H1 (cell line): ENCODE measurements at regions not wholly inside any gene's neighbourhood (a gene's known extent, or its start where the extent isn't known, plus 50 kb on each side); places are given as distances from the start of the nearest gene placed in this dataset.

Experiments used
- CTCF ChIA-PET: fragments of 300-600 bp; sonication (Branson Sonifier 250); formaldehyde crosslinking; loops from one replicate; lab custom pipeline; 2021; ENCODE audit not compliant: partially characterized antibody; lab: Charles Lee
- POLR2A ChIA-PET: fragments of 300-600 bp; sonication (Branson Sonifier 250); formaldehyde crosslinking; loops from one replicate; lab custom pipeline; 2021; ENCODE audit warnings: inconsistent platforms; ENCODE audit not compliant: partially characterized antibody; lab: Charles Lee
- DNase-seq, 2 experiments: peaks; one replicate each; pipeline versions ENCODE4 v3.0.0 to v3.0.0-alpha.2; 2010 to 2022; ENCODE audit warnings: low spot score in 2 of 2, low read depth in 1 of 2, mixed read lengths in 1 of 2
- FAIRE-seq: peaks from 2 replicates; lab custom pipeline; 2011; peaks lifted over from hg19 to GRCh38; lab: Jason Lieb, UNC
- H2AFZ ChIP-seq: 2 replicates; pipeline ENCODE4 v1.8.1; 2012; ENCODE audit warnings: low read length, inconsistent platforms
- H2AK5ac ChIP-seq: 2 replicates; pipeline ENCODE4 v1.6.1; 2013; ENCODE audit warnings: low read depth, low read length
- H2BK120ac ChIP-seq: replicated peaks from 2 replicates; pipeline ENCODE3; 2013; ENCODE audit warnings: low read depth, low read length, inconsistent platforms
- H2BK12ac ChIP-seq: 2 replicates; pipeline ENCODE4 v1.6.1; 2013; ENCODE audit warnings: low read depth, low read length
- H2BK15ac ChIP-seq: 2 replicates; pipeline ENCODE4 v1.6.1; 2013; ENCODE audit warnings: low read length
- H2BK20ac ChIP-seq: 2 replicates; pipeline ENCODE4 v1.6.1; 2013; ENCODE audit warnings: low read length
- H2BK5ac ChIP-seq: 2 replicates; pipeline ENCODE4 v1.6.1; 2013; ENCODE audit warnings: low read depth, low read length
- H3K14ac ChIP-seq: 2 replicates; pipeline ENCODE4 v1.6.1; 2013; ENCODE audit warnings: inconsistent platforms; ENCODE audit not compliant: insufficient read length
- H3K18ac ChIP-seq: 2 replicates; pipeline ENCODE4 v1.6.1; 2013; ENCODE audit warnings: low read length; ENCODE audit errors: extremely low read depth
- H3K23ac ChIP-seq: 2 replicates; pipeline ENCODE4 v1.6.1; 2013; ENCODE audit warnings: inconsistent platforms; ENCODE audit not compliant: insufficient read length
- H3K23me2 ChIP-seq: 2 replicates; pipeline ENCODE4 v1.6.1; 2013; ENCODE audit warnings: low read depth, low read length
- H3K27ac ChIP-seq: 2 replicates; pipeline ENCODE4 v1.6.1; 2011; ENCODE audit warnings: low read depth, low read length, inconsistent platforms
- H3K27me3 ChIP-seq, 4 experiments: replicated peaks in 1 of 4; 1 replicate in 1 of 4; 2 replicates in 3 of 4; pipeline versions ENCODE4 v1.6.1 to v1.8.1; 2011 to 2013; ENCODE audit warnings: low read length in 3 of 4, mild to moderate bottlenecking in 3 of 4, inconsistent platforms in 2 of 4, mixed read lengths in 2 of 4, moderate library complexity in 1 of 4; ENCODE audit not compliant: control insufficient read depth in 3 of 4, insufficient read depth in 3 of 4; ENCODE audit errors: extremely low read depth in 1 of 4
- H3K36me3 ChIP-seq, 4 experiments: 2 replicates each; pipeline versions ENCODE4 v1.6.1 to v1.8.1; 2011 to 2013; ENCODE audit warnings: mild to moderate bottlenecking in 4 of 4, low read length in 3 of 4, moderate library complexity in 2 of 4, control low read depth in 1 of 4, inconsistent platforms in 1 of 4; ENCODE audit not compliant: insufficient read depth in 4 of 4, control insufficient read depth in 2 of 4
- H3K4ac ChIP-seq: replicated peaks from 2 replicates; pipeline ENCODE3; 2013; ENCODE audit warnings: low read length, low read depth, mixed read lengths, inconsistent platforms; ENCODE audit not compliant: insufficient read length
- H3K4me1 ChIP-seq, 4 experiments: replicated peaks in 1 of 4; 1 replicate in 1 of 4; 2 replicates in 3 of 4; pipeline versions ENCODE4 v1.6.1 to v1.8.1; 2011 to 2013; ENCODE audit warnings: low read length in 3 of 4, inconsistent platforms in 2 of 4, mixed read lengths in 1 of 4; ENCODE audit not compliant: insufficient read depth in 4 of 4, control insufficient read depth in 3 of 4
- H3K4me2 ChIP-seq, 2 experiments: 2 replicates each; pipeline versions ENCODE4 v1.6.1 to v1.8.1; 2011 to 2013; ENCODE audit warnings: low read depth in 2 of 2, low read length in 2 of 2, control low read depth in 1 of 2, inconsistent platforms in 1 of 2, mild to moderate bottlenecking in 1 of 2; ENCODE audit not compliant: insufficient read depth in 1 of 2
- H3K4me3 ChIP-seq, 4 experiments: fragments of 200-600, 300-600 bp in 1 of 4; sonication (generic), shearing (Covaris generic), sonication (Bioruptor Twin) in 1 of 4; 2 replicates each; pipeline versions ENCODE4 v1.5.1 to v1.8.1; 2011 to 2016; ENCODE audit warnings: low read length in 4 of 4, low read depth in 3 of 4, control low read depth in 2 of 4, inconsistent platforms in 2 of 4, mild to moderate bottlenecking in 2 of 4, mixed read lengths in 1 of 4, moderate library complexity in 1 of 4; ENCODE audit not compliant: insufficient read depth in 2 of 4; ENCODE audit errors: extremely low read depth in 1 of 4
- H3K56ac ChIP-seq: replicated peaks from 2 replicates; pipeline ENCODE3; 2013; ENCODE audit warnings: low read depth, mild to moderate bottlenecking, mixed read lengths, low read length, inconsistent platforms; ENCODE audit not compliant: insufficient read length
- H3K79me1 ChIP-seq: 2 replicates; pipeline ENCODE4 v1.6.1; 2013; ENCODE audit warnings: low read depth, low read length, control low read depth
- H3K79me2 ChIP-seq, 2 experiments: 2 replicates each; pipeline versions ENCODE4 v1.6.1 to v1.8.1; 2012 to 2013; ENCODE audit warnings: low read length in 2 of 2, mild to moderate bottlenecking in 2 of 2, inconsistent platforms in 1 of 2; ENCODE audit not compliant: insufficient read depth in 2 of 2, control insufficient read depth in 1 of 2
- H3K9ac ChIP-seq, 4 experiments: replicated peaks in 1 of 4; 1 replicate in 1 of 4; 2 replicates in 3 of 4; pipeline versions ENCODE4 v1.6.1 to v1.8.1; 2011 to 2013; ENCODE audit warnings: low read depth in 3 of 4, low read length in 3 of 4, control low read depth in 2 of 4, mild to moderate bottlenecking in 2 of 4, moderate library complexity in 2 of 4, inconsistent platforms in 1 of 4; ENCODE audit errors: extremely low read depth in 1 of 4
- H3K9me3 ChIP-seq, 2 experiments: 2 replicates each; pipeline versions ENCODE4 v1.6.1 to v1.8.1; 2012 to 2013; ENCODE audit warnings: mild to moderate bottlenecking in 2 of 2, moderate library complexity in 2 of 2, control low read depth in 1 of 2, inconsistent platforms in 1 of 2, low read depth in 1 of 2, low read length in 1 of 2, mixed read lengths in 1 of 2; ENCODE audit not compliant: insufficient read depth in 2 of 2
- H4K20me1 ChIP-seq, 2 experiments: replicated peaks in 1 of 2; 2 replicates each; pipeline versions ENCODE3 to v1.8.1; 2011 to 2013; ENCODE audit warnings: inconsistent platforms in 2 of 2, low read length in 2 of 2, mild to moderate bottlenecking in 1 of 2; ENCODE audit not compliant: insufficient read depth in 2 of 2, control insufficient read depth in 1 of 2
- H4K5ac ChIP-seq: 2 replicates; pipeline ENCODE4 v1.6.1; 2013; ENCODE audit warnings: low read length, low read depth, mixed read lengths, inconsistent platforms; ENCODE audit not compliant: insufficient read length
- H4K8ac ChIP-seq: 2 replicates; pipeline ENCODE4 v1.8.0; 2013; ENCODE audit warnings: mild to moderate bottlenecking, moderate library complexity, low read length, inconsistent platforms; ENCODE audit not compliant: insufficient read depth; ENCODE audit errors: extremely low read depth
- H4K91ac ChIP-seq: replicated peaks from 2 replicates; pipeline ENCODE3; 2013; ENCODE audit warnings: low read length, mixed read lengths, inconsistent platforms; ENCODE audit not compliant: insufficient read length
- ASH2L ChIP-seq: fragments of 200-600, 300-600 bp; sonication (generic); IDR thresholded peaks from one replicate; pipeline ENCODE4 v1.7.1; 2017; ENCODE audit warnings: low read length
- CBX5 ChIP-seq: fragments of 300-800, 300-1000 bp; sonication (generic); IDR thresholded peaks from 2 replicates; pipeline ENCODE4 v1.7.1; 2016; ENCODE audit warnings: antibody characterized with exemption, low read length, low read depth
- CBX8 ChIP-seq: fragments of 300-800, 300-1000 bp; sonication (generic); IDR thresholded peaks from 2 replicates; pipeline ENCODE4 v1.7.1; 2016; ENCODE audit warnings: low read depth, low read length, borderline replicate concordance
- E2F6 ChIP-seq: IDR thresholded peaks from 2 replicates; pipeline ENCODE4 v1.6.1; 2012; ENCODE audit warnings: inconsistent platforms
- EGR1 ChIP-seq: IDR thresholded peaks from 2 replicates; pipeline ENCODE4 v1.6.1; 2011; ENCODE audit warnings: low read depth, low read length, borderline replicate concordance
- HDAC6 ChIP-seq: IDR thresholded peaks from one replicate; pipeline ENCODE4 v1.7.1; 2012; ENCODE audit warnings: low read depth, mild to moderate bottlenecking, inconsistent platforms, low read length, moderate library complexity
- KDM4A ChIP-seq: IDR thresholded peaks from one replicate; pipeline ENCODE4 v1.7.1; 2012; ENCODE audit warnings: low read depth, mild to moderate bottlenecking, moderate library complexity, low read length, inconsistent platforms; ENCODE audit not compliant: severe bottlenecking
- POU5F1 ChIP-seq: IDR thresholded peaks from 2 replicates; pipeline ENCODE4 v1.6.1; 2011; ENCODE audit warnings: low read depth, mild to moderate bottlenecking, low read length, moderate library complexity
- RAD21 ChIP-seq, 2 experiments: IDR thresholded peaks in 1 of 2; conservative IDR thresholded peaks in 1 of 2; 2 replicates each; pipeline ENCODE4 v1.6.1; 2011; ENCODE audit warnings: low read depth in 2 of 2, low read length in 2 of 2, improper control_type of control experiment in 1 of 2, inconsistent platforms in 1 of 2, mild to moderate bottlenecking in 1 of 2, moderate library complexity in 1 of 2
- RBBP5 ChIP-seq: IDR thresholded peaks from 2 replicates; pipeline ENCODE4 v1.7.1; 2012; ENCODE audit warnings: low read depth, mild to moderate bottlenecking, inconsistent platforms, low read length, moderate library complexity, borderline replicate concordance
- RXRA ChIP-seq: IDR thresholded peaks from 2 replicates; pipeline ENCODE4 v1.6.1; 2011; ENCODE audit warnings: low read depth, mild to moderate bottlenecking, low read length, moderate library complexity; ENCODE audit not compliant: insufficient read depth
- TAF7 ChIP-seq: optimal IDR thresholded peaks from 2 replicates; pipeline ENCODE3; 2011; ENCODE audit warnings: low read depth, mild to moderate bottlenecking, inconsistent platforms, low read length, moderate library complexity, borderline replicate concordance
- TCF12 ChIP-seq: IDR thresholded peaks from 2 replicates; pipeline ENCODE4 v1.6.1; 2011; ENCODE audit warnings: low read depth, mild to moderate bottlenecking, low read length
- ZNF274 ChIP-seq: IDR thresholded peaks from 2 replicates; pipeline ENCODE4 v1.7.0; 2012; ENCODE audit warnings: low read length, borderline replicate concordance; ENCODE audit errors: extremely low read depth
- WGBS, 2 experiments: shearing (Covaris generic) in 1 of 2; methylation state at CpG; one replicate each; pipeline versions ENCODE4 v1.1.6 to v1.1.7; 2013 to 2015; ENCODE audit warnings: low lambda C conversion rate in 2 of 2, mixed read lengths in 2 of 2, inconsistent platforms in 1 of 2, low coverage in 1 of 2, missing lambda C conversion rate in 1 of 2; ENCODE audit not compliant: insufficient replicate concordance in 2 of 2, insufficient coverage in 1 of 2, insufficient read length in 1 of 2; ENCODE audit errors: extremely low coverage in 1 of 2, missing lambda C conversion rate in 1 of 2; 5-methylcytosine and 5-hydroxymethylcytosine counted together

GRCh38 chr6:155604991-155605390 lies 149.4 kb upstream of the NOX3 start:
- FAIRE-seq (no peak), DNase-seq (no peak)
- 96% methylated on average over 3 of the region's 3 CpGs; no CpG with 5 or more reads in 1 of the 2 experiments for WGBS, 2 experiments
- Histone ChIP-seq H3K23ac (no peak overlapping the region), H3K79me2 (no peaks in the 10 kb centered on the region), H3K9me3 (peaks cover 5 to 16% of the 10 kb centered on the region in 2 experiments; a peak in 2 of 4 replicates), H2BK120ac (no peak overlapping the region), H2BK20ac (no peak overlapping the region), H3K4me1 (no peaks in the 10 kb centered on the region), H2BK15ac (no peak overlapping the region), H3K56ac (no peak overlapping the region), H2AK5ac (no peak overlapping the region), H3K36me3 (no peaks in the 10 kb centered on the region), H2BK12ac (no peak overlapping the region), H2BK5ac (no peak overlapping the region), H3K79me1 (no peaks in the 10 kb centered on the region), H4K91ac (no peak overlapping the region), H3K27ac (no peak overlapping the region), H4K8ac (no peak overlapping the region), H3K9ac (no peak overlapping the region), H3K4me2 (no peak overlapping the region), H3K4ac (no peak overlapping the region), H3K18ac (no peak overlapping the region), H2AFZ (no peak overlapping the region), H3K14ac (no peak overlapping the region), H3K27me3 (no peaks in the 10 kb centered on the region), H3K23me2 (no peaks in the 10 kb centered on the region), H3K4me3 (no peak overlapping the region), H4K20me1 (no peaks in the 10 kb centered on the region), H4K5ac (no peak overlapping the region)
- POLR2A ChIA-PET = no interaction called here
- CTCF ChIA-PET = no interaction called here
- TF ChIP-seq RBBP5 (no peak), RAD21 (IDR thresholded peaks at IDR 0.05 in 1 of 2, conservative IDR thresholded peaks at IDR 0.05 in 1 of 2; ENCODE audit: low read depth in 2 of 2, low read length in 2 of 2) (no peak), TCF12 (no peak), TAF7 (no peak), ZNF274 (no peak), CBX5 (no peak), CBX8 (no peak), KDM4A (no peak), EGR1 (no peak), HDAC6 (no peak), RXRA (no peak), POU5F1 (no peak), E2F6 (no peak), ASH2L (no peak)
